Effector memory CD8-positive, alpha-beta T cell (primary cell): ENCODE measurements at regions not wholly inside any gene's neighbourhood (a gene's known extent, or its start where the extent isn't known, plus 50 kb on each side); places are given as distances from the start of the nearest gene placed in this dataset.

ENCODE experiments used
- ATAC-seq: fragments of 150-1000 bp; cut with Tn5 transposase; replicated peaks from 2 replicates; pipeline ENCODE4 v1.10.0; 2021; ENCODE audit warnings: mild to moderate bottlenecking, moderate library complexity
- DNase-seq, 3 experiments: peaks; one replicate each; pipeline ENCODE4 v3.0.0; 2021
- H3K27ac Mint-ChIP-seq, 2 donors: one replicate each; pipeline ENCODE4 v1.8.0; 2022; ENCODE audit warnings: mild to moderate bottlenecking in 2 of 2, mixed read lengths in 2 of 2, moderate library complexity in 2 of 2
- H3K27me3 Mint-ChIP-seq, 2 donors: one replicate each; pipeline ENCODE4 v1.8.0; 2022; ENCODE audit warnings: mixed read lengths in 2 of 2
- H3K36me3 Mint-ChIP-seq: one replicate; pipeline ENCODE4 v1.8.0; 2022; ENCODE audit warnings: mild to moderate bottlenecking, moderate library complexity, mixed read lengths; ENCODE audit not compliant: insufficient read depth
- H3K4me1 Mint-ChIP-seq, 2 donors: one replicate each; pipeline ENCODE4 v1.8.0; 2022; ENCODE audit warnings: low read depth in 2 of 2, mixed read lengths in 2 of 2
- H3K4me3 Mint-ChIP-seq, 2 donors: one replicate each; pipeline ENCODE4 v1.8.0; 2022; ENCODE audit warnings: mild to moderate bottlenecking in 2 of 2, mixed read lengths in 2 of 2, moderate library complexity in 2 of 2
- H3K9me3 Mint-ChIP-seq, 2 donors: one replicate each; pipeline ENCODE4 v1.8.0; 2022; ENCODE audit warnings: mixed read lengths in 2 of 2

DNA sequence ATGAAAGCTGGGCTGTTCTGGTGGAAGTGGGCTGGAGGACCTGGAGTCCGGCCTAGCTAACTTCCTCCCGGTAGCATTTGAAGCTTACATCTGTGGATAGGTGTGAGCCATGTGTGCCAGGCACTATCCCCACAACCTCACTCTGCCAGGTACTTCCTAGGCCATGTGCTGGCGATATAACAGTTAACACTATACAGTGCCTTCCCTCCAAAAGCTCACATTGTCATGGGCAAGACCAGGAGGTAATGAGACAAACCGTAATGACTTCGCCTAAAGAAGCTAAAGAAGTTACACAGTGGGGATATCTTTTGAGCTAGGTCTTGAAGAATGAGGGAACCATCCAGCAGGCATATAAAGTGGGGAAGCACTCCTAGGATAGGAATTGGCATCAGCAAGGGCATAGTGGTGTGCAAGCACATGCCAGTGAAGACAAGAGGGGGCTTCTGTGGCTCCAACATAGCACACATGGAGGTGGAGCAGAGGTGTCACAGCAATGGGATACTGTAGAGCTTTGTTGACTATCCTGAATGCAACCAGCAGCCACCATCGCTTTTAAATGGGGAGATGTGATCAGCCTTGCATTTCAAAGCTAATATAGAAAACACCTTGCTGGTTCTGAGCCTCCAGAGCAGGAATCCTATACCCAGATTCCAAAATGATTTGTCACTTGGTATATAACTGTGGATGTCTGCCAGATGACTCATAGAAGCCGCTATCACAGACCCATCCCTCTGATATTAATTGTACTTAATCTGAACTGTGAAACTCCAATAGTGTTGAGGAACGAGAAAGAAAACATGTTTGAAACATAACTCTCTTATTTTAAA is 466.3 kb downstream of the LMO4 start:
- Mint-ChIP-seq H3K9me3 (no peaks in the 10 kb centered on the region), H3K27ac (no peak overlapping the region), H3K27me3 (peaks cover 9 to 29% of the 10 kb centered on the region in 2 donors), H3K36me3 (no peaks in the 10 kb centered on the region), H3K4me3 (no peak overlapping the region), H3K4me1 (no peaks in the 10 kb centered on the region)
- no peak for ATAC-seq
- no peak for DNase-seq

DNA sequence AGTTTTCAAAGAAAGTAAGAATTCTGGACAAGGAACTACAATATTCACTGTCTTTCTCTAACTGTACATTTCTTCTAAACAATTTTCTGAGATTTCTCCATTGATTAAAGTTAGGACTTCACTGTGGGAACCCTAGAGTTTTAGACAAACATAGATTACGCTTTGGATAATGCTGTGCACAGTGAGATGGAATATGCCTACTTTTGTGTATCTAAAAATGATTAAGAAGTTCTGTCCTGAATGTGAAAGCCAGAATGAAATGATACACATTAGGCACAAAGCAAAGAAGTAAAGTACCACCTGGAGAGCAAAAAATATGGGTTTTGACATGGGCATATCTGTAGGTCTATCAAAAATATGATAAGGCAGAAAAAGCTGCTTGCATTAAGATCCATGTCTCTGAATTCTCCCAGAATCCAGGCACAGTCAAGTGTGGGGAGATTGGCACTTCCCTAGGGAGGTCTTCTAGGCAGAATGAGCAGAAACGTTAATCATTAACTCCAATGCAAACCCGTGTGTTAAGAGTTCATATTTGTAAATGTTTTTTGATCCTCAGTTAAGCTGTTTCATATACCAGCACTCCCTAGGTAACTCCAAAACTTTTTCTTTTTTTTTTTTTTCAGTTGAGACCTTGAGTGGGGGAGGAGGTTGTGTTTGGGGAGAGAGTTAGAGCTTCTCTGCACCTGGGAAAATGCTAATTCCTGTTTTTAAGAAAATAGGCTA is 467.1 kb downstream of the LMO4 start:
- Mint-ChIP-seq H3K9me3 (no peaks in the 10 kb centered on the region), H3K27ac (no peak overlapping the region), H3K27me3 (peaks cover 9 to 30% of the 10 kb centered on the region in 2 donors), H3K36me3 (no peaks in the 10 kb centered on the region), H3K4me3 (no peak overlapping the region), H3K4me1 (no peaks in the 10 kb centered on the region)
- no peak for DNase-seq
- no peak for ATAC-seq

DNA sequence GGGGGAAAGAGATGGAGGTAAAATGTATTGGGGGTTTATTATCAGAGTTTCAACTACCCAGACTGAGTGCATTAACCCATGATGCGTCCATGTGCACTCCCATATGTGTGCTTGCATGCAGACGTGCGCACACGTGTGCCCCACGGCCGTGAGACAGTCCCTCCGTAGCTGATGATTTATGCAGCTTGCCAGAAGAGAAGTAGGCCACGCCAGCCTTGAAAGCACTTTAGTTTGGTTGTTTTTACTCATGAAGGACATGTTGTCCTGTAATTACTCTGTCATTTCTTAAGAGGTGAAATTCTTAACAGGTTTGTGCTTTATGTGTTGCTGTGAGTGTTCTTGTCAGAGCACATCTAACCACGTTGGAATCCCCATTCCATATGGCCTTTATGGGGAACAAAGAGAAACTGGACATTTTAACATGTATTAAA is 467.8 kb downstream of the LMO4 start:
- H3K4me1 Mint-ChIP-seq: no peaks in the 10 kb centered on the region
- H3K4me3 Mint-ChIP-seq: no peak overlapping the region
- H3K9me3 Mint-ChIP-seq: no peaks in the 10 kb centered on the region
- H3K27me3 Mint-ChIP-seq: peaks cover 13 to 25% of the 10 kb centered on the region in 2 donors
- no peaks in the 10 kb centered on the region for H3K36me3 Mint-ChIP-seq
- DNase-seq (no peak), ATAC-seq (no peak)
- no peak overlapping the region for H3K27ac Mint-ChIP-seq

DNA sequence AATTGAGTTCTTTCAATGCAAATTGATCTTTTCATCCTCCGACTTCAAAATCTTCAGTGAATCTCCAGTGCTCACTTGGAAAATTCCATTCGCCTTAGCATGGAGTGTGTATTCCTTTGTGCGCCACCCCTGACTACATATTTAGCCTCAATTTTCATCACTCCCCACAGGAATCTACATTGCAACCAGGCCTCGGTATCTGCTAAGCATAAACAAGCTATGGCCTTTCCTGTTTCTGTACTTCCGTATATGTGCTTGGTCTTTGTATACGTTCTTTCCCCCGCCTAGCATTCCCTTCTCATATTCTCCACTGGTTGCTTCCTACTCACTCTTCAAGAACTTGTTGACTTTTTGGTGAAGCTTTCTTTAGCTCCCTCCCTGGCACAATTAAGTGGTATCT is 470.8 kb downstream of the LMO4 start:
- ATAC-seq: no peak
- H3K4me3 Mint-ChIP-seq: no peak overlapping the region
- no peaks in the 10 kb centered on the region for H3K9me3 Mint-ChIP-seq
- DNase-seq: no peak
- H3K4me1 Mint-ChIP-seq: no peaks in the 10 kb centered on the region
- peaks cover 15 to 24% of the 10 kb centered on the region in 2 donors for H3K27me3 Mint-ChIP-seq
- no peak overlapping the region for H3K27ac Mint-ChIP-seq
- no peaks in the 10 kb centered on the region for H3K36me3 Mint-ChIP-seq

DNA sequence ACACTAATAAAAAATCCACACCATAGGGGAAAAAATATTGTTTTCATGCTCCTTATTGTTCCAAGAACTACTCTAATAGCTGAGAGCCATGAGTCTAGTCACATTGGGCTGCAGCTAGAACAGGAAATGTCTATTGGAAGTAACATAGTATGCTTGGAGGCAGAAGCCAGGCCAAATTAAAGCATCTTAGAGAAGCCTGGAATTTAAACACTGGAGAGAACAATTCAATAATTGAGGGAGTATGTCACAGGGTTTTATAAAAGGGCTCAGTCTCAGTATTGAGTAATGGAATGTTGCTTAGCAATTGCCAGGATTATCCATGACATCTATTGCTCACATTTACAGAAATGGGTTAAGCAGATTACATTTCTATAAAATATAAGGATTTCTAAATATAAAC is 471.3 kb downstream of the LMO4 start:
- no peak for DNase-seq
- H3K36me3 Mint-ChIP-seq: no peaks in the 10 kb centered on the region
- no peak overlapping the region for H3K4me3 Mint-ChIP-seq
- peaks cover 15 to 24% of the 10 kb centered on the region in 2 donors for H3K27me3 Mint-ChIP-seq
- ATAC-seq: no peak
- H3K27ac Mint-ChIP-seq: no peak overlapping the region
- H3K4me1 Mint-ChIP-seq: no peaks in the 10 kb centered on the region
- H3K9me3 Mint-ChIP-seq: no peaks in the 10 kb centered on the region

DNA sequence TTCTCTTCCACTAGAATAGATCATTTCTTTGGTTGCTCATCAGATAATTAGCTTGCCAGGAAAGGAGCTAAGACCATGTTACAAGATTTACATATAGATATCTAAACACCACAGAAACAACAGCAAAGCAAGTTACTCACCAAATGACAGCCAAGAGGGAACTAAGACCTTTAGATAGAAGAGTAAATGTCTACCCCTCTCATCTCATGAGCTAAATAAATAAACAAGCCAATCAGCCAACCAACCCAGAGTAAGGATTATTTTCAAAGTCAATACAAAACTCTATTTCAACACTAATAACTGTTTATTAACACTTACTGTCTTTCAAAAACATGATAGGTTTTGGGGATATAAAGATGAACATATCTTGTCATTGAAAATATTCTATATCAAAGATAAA is 474.7 kb downstream of the LMO4 start:
- H3K4me3 Mint-ChIP-seq: no peak overlapping the region
- H3K27ac Mint-ChIP-seq: no peak overlapping the region
- no peaks in the 10 kb centered on the region for H3K36me3 Mint-ChIP-seq
- DNase-seq: no peak
- ATAC-seq: no peak
- H3K9me3 Mint-ChIP-seq: no peaks in the 10 kb centered on the region
- H3K27me3 Mint-ChIP-seq: peaks cover 9 to 24% of the 10 kb centered on the region in 2 donors
- H3K4me1 Mint-ChIP-seq: no peaks in the 10 kb centered on the region

DNA sequence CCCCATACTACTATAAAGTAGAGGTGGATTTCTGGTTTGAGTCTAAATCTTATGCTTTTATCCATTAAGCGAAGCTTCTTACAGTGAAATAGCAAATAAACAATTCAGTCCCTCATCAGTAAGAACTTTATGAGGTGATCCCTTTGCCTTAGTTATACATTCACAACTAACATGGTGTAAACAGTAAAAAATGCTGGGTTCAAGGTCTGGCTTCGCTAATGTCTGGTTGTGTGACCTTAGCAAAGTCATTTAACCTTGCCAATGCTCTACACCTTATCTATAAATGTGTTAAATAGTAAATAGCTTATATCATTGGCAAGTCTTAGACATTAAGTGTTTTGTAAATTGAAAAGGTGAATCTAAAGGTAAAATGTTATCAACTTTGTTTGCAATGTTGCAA is 475.4 kb downstream of the LMO4 start:
- no peak overlapping the region for H3K4me3 Mint-ChIP-seq
- no peaks in the 10 kb centered on the region for H3K36me3 Mint-ChIP-seq
- DNase-seq: no peak
- ATAC-seq: no peak
- no peaks in the 10 kb centered on the region for H3K4me1 Mint-ChIP-seq
- H3K9me3 Mint-ChIP-seq: no peaks in the 10 kb centered on the region
- no peak overlapping the region for H3K27ac Mint-ChIP-seq
- peaks cover 9 to 24% of the 10 kb centered on the region in 2 donors for H3K27me3 Mint-ChIP-seq

DNA sequence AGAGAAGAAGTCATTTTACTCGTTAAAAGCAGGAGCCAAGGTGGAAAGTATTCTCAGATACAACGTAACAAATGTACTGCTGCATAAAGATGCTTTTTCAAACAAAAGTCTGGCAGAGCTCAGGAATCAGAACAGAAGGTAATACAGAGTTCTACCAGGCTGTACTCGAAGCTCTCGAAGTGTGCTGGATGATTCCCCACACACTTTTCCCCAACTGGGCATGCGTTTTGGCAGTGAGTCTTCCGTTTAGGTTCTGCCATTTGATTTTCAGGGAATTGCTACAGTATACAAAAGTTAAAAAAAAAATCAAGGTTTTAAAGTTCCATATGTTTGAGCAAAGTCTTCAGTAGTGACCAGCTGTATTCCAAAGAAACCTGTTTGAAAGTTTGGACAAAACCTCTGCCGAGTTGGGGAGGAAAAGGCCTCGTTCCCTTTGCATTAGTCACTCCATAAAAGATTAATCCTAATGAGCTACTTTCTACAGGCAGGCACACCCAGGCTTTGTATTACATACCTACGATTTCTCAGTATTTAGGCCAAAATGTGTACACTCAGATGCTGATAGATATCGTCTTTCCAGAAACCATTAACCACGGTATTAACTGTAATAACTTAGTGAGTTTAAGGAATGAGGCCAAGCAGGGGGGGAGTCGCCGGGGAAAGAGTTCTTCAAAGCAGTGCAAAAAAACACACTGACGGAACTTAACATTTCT is 477.1 kb downstream of the LMO4 start:
- no peak overlapping the region for H3K4me3 Mint-ChIP-seq
- no peaks in the 10 kb centered on the region for H3K36me3 Mint-ChIP-seq
- no peaks in the 10 kb centered on the region for H3K9me3 Mint-ChIP-seq
- DNase-seq (no peak), ATAC-seq (no peak)
- H3K4me1 Mint-ChIP-seq: no peaks in the 10 kb centered on the region
- H3K27me3 Mint-ChIP-seq: peaks cover 0 to 16% of the 10 kb centered on the region in 2 donors
- H3K27ac Mint-ChIP-seq: no peak overlapping the region

DNA sequence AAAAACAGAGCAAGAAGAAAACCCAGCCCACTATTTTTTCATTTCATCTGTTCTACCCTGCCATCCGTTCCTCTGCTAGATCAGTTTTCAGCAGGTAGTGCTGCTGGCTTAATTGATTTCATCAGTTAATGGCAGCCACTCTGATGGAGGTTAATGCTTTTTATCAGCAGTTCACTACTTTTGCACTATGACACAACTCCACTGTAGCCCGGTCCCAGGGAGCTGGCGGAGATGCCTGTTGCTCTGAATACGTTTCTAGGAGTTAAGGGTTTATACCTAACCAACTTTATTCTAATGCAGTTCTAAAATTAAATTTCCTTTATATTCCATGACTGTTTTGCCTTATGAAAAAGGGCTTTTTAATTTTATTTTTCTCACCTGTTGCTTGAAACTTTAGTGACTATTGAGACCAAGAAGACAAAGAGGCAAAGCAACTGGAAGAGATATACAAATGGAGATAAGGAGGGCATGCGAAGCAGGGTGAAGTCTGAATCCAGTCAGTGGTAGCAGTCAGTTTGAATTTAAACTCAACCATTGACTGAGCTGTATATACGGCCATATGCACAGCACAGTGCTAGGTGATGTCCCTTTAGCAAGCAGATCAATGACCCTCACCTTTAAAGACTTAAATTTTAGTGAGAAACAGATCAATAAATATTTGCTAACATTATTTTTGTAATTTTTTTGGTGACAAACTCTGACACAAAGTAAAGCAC is 477.9 kb downstream of the LMO4 start:
- Mint-ChIP-seq H3K36me3 (no peaks in the 10 kb centered on the region), H3K27ac (no peak overlapping the region), H3K4me3 (no peak overlapping the region), H3K4me1 (no peaks in the 10 kb centered on the region), H3K27me3 (peaks cover 6 to 18% of the 10 kb centered on the region in 2 donors), H3K9me3 (no peaks in the 10 kb centered on the region)
- DNase-seq (no peak), ATAC-seq (no peak)

DNA sequence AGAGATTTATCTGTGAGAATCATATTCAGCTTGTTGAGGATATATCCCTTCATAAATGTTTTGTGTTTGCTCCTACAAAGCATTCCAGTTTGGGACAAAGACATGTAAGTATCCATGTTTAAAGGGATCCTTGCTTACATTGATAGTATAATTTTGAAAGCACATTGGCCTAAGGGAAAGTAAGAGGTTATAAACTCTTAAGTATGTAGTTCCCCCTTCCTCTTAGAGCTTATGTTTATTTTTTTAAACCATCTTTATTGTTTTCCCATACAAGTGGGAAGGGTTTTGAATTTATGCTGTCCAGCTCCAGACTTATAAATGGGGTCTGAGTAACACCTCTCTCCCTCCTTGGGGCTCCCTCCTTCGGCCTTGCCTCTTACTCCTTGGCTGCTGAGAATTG is 481.5 kb downstream of the LMO4 start:
- no peak for ATAC-seq
- no peak for DNase-seq
- Mint-ChIP-seq H3K36me3 (no peaks in the 10 kb centered on the region), H3K4me1 (no peaks in the 10 kb centered on the region), H3K27me3 (peaks cover 6 to 18% of the 10 kb centered on the region in 2 donors), H3K9me3 (no peaks in the 10 kb centered on the region), H3K27ac (no peak overlapping the region), H3K4me3 (no peak overlapping the region)

DNA sequence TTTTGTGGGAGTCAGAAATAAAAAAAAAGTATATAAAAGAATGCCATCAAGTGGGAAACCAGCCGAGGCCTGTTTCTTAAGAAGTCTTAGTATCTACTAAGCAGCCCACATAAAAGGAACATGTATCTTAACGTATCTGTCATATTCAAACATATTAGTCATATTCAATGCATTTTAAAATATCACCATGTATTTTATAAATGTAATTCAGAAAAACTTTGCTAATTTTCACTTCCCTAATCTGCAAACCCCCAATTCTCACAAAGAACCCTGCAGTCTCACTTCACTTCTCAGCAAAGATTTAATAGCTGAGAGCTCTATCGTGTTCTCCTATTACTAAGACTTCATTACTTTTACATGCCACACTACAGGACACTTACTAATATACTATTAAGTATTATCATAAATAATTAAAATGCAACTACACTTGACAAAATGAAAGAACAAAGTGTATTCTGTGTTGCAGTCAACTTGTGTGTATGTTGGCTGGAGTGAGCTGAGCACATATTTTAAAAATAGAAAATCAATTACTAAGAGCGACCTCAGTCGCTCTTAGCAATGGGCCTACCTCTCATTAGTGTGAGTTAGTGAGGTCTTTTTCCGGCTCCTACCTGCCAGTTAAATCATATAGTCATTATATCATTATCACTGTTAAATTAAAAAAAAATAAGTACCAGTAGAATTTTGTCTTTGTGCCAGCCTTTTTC is 484.3 kb downstream of the LMO4 start:
- no peak overlapping the region for H3K4me3 Mint-ChIP-seq
- DNase-seq (no peak), ATAC-seq (no peak)
- H3K9me3 Mint-ChIP-seq: no peaks in the 10 kb centered on the region
- H3K27ac Mint-ChIP-seq: no peak overlapping the region
- no peaks in the 10 kb centered on the region for H3K4me1 Mint-ChIP-seq
- peaks cover 6 to 18% of the 10 kb centered on the region in 2 donors for H3K27me3 Mint-ChIP-seq
- H3K36me3 Mint-ChIP-seq: no peaks in the 10 kb centered on the region

DNA sequence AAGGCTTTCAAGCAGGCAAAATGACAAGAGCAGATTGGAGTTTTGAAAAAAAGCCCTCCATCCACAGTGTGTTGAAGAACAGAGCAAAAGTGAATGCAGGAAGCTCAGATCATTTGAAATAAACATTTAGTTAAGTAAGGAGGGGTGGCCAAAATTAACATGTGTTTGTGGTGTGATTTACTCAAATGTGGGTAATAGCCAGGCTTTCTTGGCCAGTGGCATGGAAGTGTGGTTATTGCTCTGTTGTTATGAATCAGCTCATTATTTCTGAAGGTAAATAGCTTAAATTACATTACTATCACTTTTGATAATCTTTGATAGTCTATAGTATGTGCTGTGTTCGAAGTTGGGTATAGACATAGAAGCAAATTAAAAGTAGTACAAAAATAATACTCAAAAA is 485.9 kb downstream of the LMO4 start:
- DNase-seq: no peak
- H3K36me3 Mint-ChIP-seq: no peaks in the 10 kb centered on the region
- H3K4me3 Mint-ChIP-seq: no peak overlapping the region
- H3K9me3 Mint-ChIP-seq: no peaks in the 10 kb centered on the region
- H3K27ac Mint-ChIP-seq: no peak overlapping the region
- no peaks in the 10 kb centered on the region for H3K4me1 Mint-ChIP-seq
- no peak for ATAC-seq
- H3K27me3 Mint-ChIP-seq: peaks cover 6 to 18% of the 10 kb centered on the region in 2 donors

DNA sequence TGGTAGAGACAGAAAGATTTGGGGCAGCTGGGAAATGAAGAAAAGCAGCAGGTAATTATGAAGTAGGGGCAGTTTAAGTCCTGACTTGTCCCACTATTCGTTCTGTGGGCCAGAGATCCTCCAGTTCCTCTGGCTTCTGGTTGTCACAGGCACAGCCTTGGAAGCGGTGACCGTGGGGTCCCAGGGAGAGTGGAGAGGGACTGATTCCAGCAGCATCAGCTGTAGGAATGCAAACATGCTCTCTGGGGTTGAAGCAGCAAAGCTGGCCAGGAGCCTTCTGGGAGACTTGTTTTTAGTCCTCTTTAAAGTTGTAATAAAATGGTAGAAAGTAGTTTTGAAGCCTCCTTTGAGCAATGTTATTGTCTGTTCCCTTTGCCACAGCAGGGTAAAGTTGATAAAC is 488.0 kb downstream of the LMO4 start:
- Mint-ChIP-seq H3K9me3 (no peaks in the 10 kb centered on the region), H3K4me3 (no peak overlapping the region), H3K4me1 (no peaks in the 10 kb centered on the region), H3K27me3 (peaks cover 9 to 10% of the 10 kb centered on the region in 2 donors), H3K36me3 (no peaks in the 10 kb centered on the region), H3K27ac (no peak overlapping the region)
- no peak for DNase-seq
- ATAC-seq: no peak
